HG02938 (cell line): ENCODE measurements at regions not wholly inside any gene's neighbourhood (a gene's known extent, or its start where the extent isn't known, plus 50 kb on each side); places are given as distances from the start of the nearest gene placed in this dataset.
"Not testable (repeated sequence)": the region's sequence is repeated elsewhere in the genome, so short reads cannot be mapped to it uniquely, and the experiment has no call there.

Experiments used
- ATAC-seq: cut with Tn5 transposase; IDR thresholded peaks from one replicate; pipeline ENCODE4 v1.9.1; 2021; ENCODE audit warnings: mild to moderate bottlenecking, moderate library complexity; ENCODE audit not compliant: unreplicated experiment

GRCh38 chr5:114838937-114839336, 330.8 kb downstream of the TRIM36 start:
- no peak for ATAC-seq

GRCh38 chr5:114830114-114830513, 339.6 kb downstream of the TRIM36 start:
- ATAC-seq, result no peak

- no peak for ATAC-seq
Observed at GRCh38 chr5:114822863-114823262, 346.8 kb downstream of the TRIM36 start.

- ATAC-seq, result no peak
Observed at GRCh38 chr5:114822436-114822835, 347.3 kb downstream of the TRIM36 start.

GRCh38 chr5:114790403-114790792, 379.3 kb downstream of the TRIM36 start:
- no peak for ATAC-seq

- no peak for ATAC-seq
Observed at GRCh38 chr5:114789773-114790402, 379.8 kb downstream of the TRIM36 start.

- ATAC-seq, result no peak
Observed at GRCh38 chr5:114782869-114783268, 386.8 kb downstream of the TRIM36 start.

GRCh38 chr5:114782177-114782576, 387.5 kb downstream of the TRIM36 start:
- ATAC-seq, result no peak

GRCh38 chr5:114780290-114780689, 389.4 kb downstream of the TRIM36 start:
- ATAC-seq, result no peak

- no peak for ATAC-seq
Observed at GRCh38 chr5:114744406-114744805, 382.5 kb downstream of the KCNN2 start.

GRCh38 chr5:114734238-114734637, 372.4 kb downstream of the KCNN2 start:
- ATAC-seq, result no peak

- no peak for ATAC-seq
Observed at GRCh38 chr5:114729986-114730385, 368.1 kb downstream of the KCNN2 start.

GRCh38 chr5:114727358-114727757, 365.5 kb downstream of the KCNN2 start:
- no peak for ATAC-seq

- ATAC-seq, result no peak
Observed at GRCh38 chr5:114726131-114726530, 364.3 kb downstream of the KCNN2 start.

GRCh38 chr5:114719268-114719667, 357.4 kb downstream of the KCNN2 start:
- ATAC-seq, result no peak

- no peak for ATAC-seq
Observed at GRCh38 chr5:114716955-114717354, 355.1 kb downstream of the KCNN2 start.

GRCh38 chr5:114704225-114704893, 342.5 kb downstream of the KCNN2 start:
- not testable (repeated sequence) for ATAC-seq

GRCh38 chr5:114702731-114703130, 340.9 kb downstream of the KCNN2 start:
- ATAC-seq, result no peak

- ATAC-seq, result no peak
Observed at GRCh38 chr5:114702136-114702535, 340.3 kb downstream of the KCNN2 start.

GRCh38 chr5:114700823-114701222, 339.0 kb downstream of the KCNN2 start:
- ATAC-seq, result no peak

- ATAC-seq, result no peak
Observed at GRCh38 chr5:114695292-114695904, 333.5 kb downstream of the KCNN2 start.

- no peak for ATAC-seq
Observed at GRCh38 chr5:114686356-114686755, 324.5 kb downstream of the KCNN2 start.
